ENCODE measurements at regions not wholly inside any gene's neighbourhood (a gene's known extent, or its start where the extent isn't known, plus 50 kb on each side); places are given as distances from the start of the nearest gene placed in this dataset.

GRCh38 chr1:105462308-105462707 lies 1594.2 kb upstream of the PRMT6 start:
- no peak for TF ChIP-seq POLR2A (IDR thresholded peaks at IDR 0.05)
- TF ChIP-seq CTCF (IDR thresholded peaks at IDR 0.05): no peak
